Activated CD8-positive, alpha-beta T cell treated with anti-CD3 and anti-CD28 coated beads for 36 hours (primary cell): ENCODE measurements at regions not wholly inside any gene's neighbourhood (a gene's known extent, or its start where the extent isn't known, plus 50 kb on each side); places are given as distances from the start of the nearest gene placed in this dataset.

Source experiments
- ATAC-seq: fragments of 200-7000 bp; cut with Tn5 transposase; one replicate; pipeline ENCODE4 v1.10.0; 2021; ENCODE audit warnings: mild to moderate bottlenecking, moderate library complexity
- CTCF ChIA-PET: fragments of 350-600 bp; sonication (Branson Sonifier 250); formaldehyde crosslinking; loops from one replicate; lab custom pipeline; 2021; ENCODE audit warnings: antibody characterized with exemption; lab: Charles Lee
- POLR2A ChIA-PET: fragments of 350-600 bp; sonication (Branson Sonifier 250); formaldehyde crosslinking; loops from one replicate; lab custom pipeline; 2021; ENCODE audit warnings: antibody characterized with exemption; lab: Charles Lee
- DNase-seq: peaks from one replicate; pipeline ENCODE4 v3.0.0-alpha.2; 2020
- H3K27ac Mint-ChIP-seq: one replicate; pipeline ENCODE4 v1.8.0; 2021; ENCODE audit warnings: mild to moderate bottlenecking, mixed read lengths
- H3K27me3 Mint-ChIP-seq: one replicate; pipeline ENCODE4 v1.8.0; 2021; ENCODE audit warnings: mixed read lengths
- H3K36me3 Mint-ChIP-seq: one replicate; pipeline ENCODE4 v1.8.0; 2021; ENCODE audit warnings: low read depth, mixed read lengths
- H3K4me1 Mint-ChIP-seq: one replicate; pipeline ENCODE4 v1.8.0; 2021; ENCODE audit warnings: low read depth, mixed read lengths
- H3K4me3 Mint-ChIP-seq: one replicate; pipeline ENCODE4 v1.8.0; 2021; ENCODE audit warnings: mild to moderate bottlenecking, moderate library complexity, mixed read lengths
- H3K9me3 Mint-ChIP-seq: one replicate; pipeline ENCODE4 v1.8.0; 2021; ENCODE audit warnings: mixed read lengths
- intact Hi-C: fragments of 100-400 bp; cut with micrococcal nuclease; formaldehyde crosslinking; loops from one replicate; pipeline ENCODE4 v1.10.0; 2022
- TF ChIP-seq, protein P1 (sequence below): fragments of 200-600 bp; IDR thresholded peaks from one replicate; pipeline ENCODE4 v1.8.0; 2022; ENCODE audit warnings: antibody characterized with exemption, mild to moderate bottlenecking

DNA sequence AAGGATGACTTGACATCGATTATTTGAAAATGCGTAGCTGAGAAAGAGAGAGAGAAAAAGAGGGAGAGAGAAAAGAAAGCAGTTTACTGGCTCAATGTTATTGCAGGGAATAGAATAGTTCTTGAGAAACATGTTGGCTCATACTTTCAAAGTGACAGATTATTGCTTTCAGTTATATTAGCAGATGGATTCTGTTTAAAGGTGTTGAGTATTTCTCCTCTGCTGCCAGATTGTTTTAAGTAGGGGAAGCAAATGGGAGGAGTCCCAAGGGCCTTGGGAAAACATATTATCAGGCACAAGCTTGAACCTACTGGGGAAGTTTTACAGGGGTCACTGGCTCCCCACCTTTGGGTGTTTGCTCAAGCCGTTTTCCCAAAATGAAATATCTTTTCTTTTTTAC, 203.8 kb upstream of the SRRM4 start:
- Mint-ChIP-seq H3K36me3 (no peaks in the 10 kb centered on the region), H3K27me3 (peaks cover 16% of the 10 kb centered on the region), H3K9me3 (no peaks in the 10 kb centered on the region), H3K27ac (no peak overlapping the region), H3K4me1 (no peaks in the 10 kb centered on the region), H3K4me3 (no peak overlapping the region)
- ATAC-seq = no peak
- intact Hi-C loops = no loop called here
- CTCF ChIA-PET = no interaction called here
- TF ChIP-seq, protein P1, sequence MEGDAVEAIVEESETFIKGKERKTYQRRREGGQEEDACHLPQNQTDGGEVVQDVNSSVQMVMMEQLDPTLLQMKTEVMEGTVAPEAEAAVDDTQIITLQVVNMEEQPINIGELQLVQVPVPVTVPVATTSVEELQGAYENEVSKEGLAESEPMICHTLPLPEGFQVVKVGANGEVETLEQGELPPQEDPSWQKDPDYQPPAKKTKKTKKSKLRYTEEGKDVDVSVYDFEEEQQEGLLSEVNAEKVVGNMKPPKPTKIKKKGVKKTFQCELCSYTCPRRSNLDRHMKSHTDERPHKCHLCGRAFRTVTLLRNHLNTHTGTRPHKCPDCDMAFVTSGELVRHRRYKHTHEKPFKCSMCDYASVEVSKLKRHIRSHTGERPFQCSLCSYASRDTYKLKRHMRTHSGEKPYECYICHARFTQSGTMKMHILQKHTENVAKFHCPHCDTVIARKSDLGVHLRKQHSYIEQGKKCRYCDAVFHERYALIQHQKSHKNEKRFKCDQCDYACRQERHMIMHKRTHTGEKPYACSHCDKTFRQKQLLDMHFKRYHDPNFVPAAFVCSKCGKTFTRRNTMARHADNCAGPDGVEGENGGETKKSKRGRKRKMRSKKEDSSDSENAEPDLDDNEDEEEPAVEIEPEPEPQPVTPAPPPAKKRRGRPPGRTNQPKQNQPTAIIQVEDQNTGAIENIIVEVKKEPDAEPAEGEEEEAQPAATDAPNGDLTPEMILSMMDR = no peak
- no peak for DNase-seq
- POLR2A ChIA-PET = no interaction called here

DNA sequence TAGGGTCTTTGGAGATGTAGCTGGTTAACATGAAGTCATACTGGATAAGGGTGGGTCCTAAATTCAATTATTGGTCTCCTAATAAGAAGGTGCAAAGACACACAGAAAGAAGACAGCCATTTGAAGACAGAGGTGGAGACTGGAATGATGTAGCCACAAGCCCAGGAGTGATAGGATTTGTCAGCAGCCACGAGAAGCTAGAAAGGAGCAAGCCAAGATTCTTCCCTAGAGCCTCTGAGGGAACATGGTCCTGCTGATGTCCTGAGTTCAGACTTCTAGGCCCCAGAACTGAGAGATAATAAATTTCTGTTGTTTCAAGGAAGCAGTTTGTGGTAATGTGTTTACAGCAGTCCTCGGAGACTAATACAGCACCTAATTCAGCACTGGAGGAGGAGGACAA, 203.3 kb upstream of the SRRM4 start:
- Mint-ChIP-seq H3K9me3 (no peaks in the 10 kb centered on the region), H3K36me3 (no peaks in the 10 kb centered on the region), H3K27me3 (peaks cover 15% of the 10 kb centered on the region), H3K4me1 (no peaks in the 10 kb centered on the region), H3K4me3 (no peak overlapping the region), H3K27ac (no peak overlapping the region)
- ChIA-PET POLR2A (no interaction called here), CTCF (no interaction called here)
- DNase-seq = no peak
- TF ChIP-seq, protein P1 = no peak
- intact Hi-C loops = no loop called here
- no peak for ATAC-seq

DNA sequence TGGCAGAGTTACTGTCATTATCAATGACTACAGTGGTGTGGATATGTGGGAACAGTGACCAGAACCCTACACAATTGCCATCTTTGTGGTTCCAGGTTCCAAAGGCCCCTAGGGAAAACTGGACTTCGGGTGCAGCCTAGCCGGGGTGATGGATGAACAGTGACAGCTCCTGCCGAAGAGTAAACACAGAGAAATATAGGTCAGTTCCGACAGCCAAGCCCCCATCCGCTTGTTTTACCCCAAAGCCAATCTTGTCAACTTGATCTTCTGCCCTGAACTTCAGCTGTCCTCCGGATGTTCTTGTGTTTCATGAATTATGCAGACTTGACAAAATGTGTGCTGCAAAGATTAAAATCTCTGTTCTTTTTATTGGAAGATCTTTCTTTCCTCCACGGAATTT, 200.4 kb upstream of the SRRM4 start:
- ChIA-PET POLR2A (no interaction called here), CTCF (no interaction called here)
- no peak overlapping the region for H3K27ac Mint-ChIP-seq
- no peaks in the 10 kb centered on the region for H3K4me1 Mint-ChIP-seq
- H3K4me3 Mint-ChIP-seq = no peak overlapping the region
- DNase-seq (no peak), ATAC-seq (no peak)
- H3K9me3 Mint-ChIP-seq = no peaks in the 10 kb centered on the region
- TF ChIP-seq, protein P1 = no peak
- no peaks in the 10 kb centered on the region for H3K27me3 Mint-ChIP-seq
- no peaks in the 10 kb centered on the region for H3K36me3 Mint-ChIP-seq
- intact Hi-C loops = no loop called here

- ATAC-seq (no peak), DNase-seq (no peak)
- no peaks in the 10 kb centered on the region for H3K9me3 Mint-ChIP-seq
- H3K27ac Mint-ChIP-seq = no peak overlapping the region
- H3K27me3 Mint-ChIP-seq = no peaks in the 10 kb centered on the region
- ChIA-PET CTCF (no interaction called here), POLR2A (no interaction called here)
- no peaks in the 10 kb centered on the region for H3K4me1 Mint-ChIP-seq
- intact Hi-C loops = no loop called here
- TF ChIP-seq, protein P1 = no peak
- no peaks in the 10 kb centered on the region for H3K36me3 Mint-ChIP-seq
- no peak overlapping the region for H3K4me3 Mint-ChIP-seq
Observed at GRCh38 chr12:118781692-118782091, 199.6 kb upstream of the SRRM4 start.

GRCh38 chr12:118783703-118784102, 197.6 kb upstream of the SRRM4 start:
- DNase-seq = no peak
- ATAC-seq = no peak
- no peak overlapping the region for H3K4me3 Mint-ChIP-seq
- CTCF ChIA-PET = no interaction called here
- POLR2A ChIA-PET = no interaction called here
- no peaks in the 10 kb centered on the region for H3K27me3 Mint-ChIP-seq
- H3K4me1 Mint-ChIP-seq = no peaks in the 10 kb centered on the region
- no peaks in the 10 kb centered on the region for H3K9me3 Mint-ChIP-seq
- TF ChIP-seq, protein P1 = no peak
- intact Hi-C loops = no loop called here
- H3K27ac Mint-ChIP-seq = no peak overlapping the region
- H3K36me3 Mint-ChIP-seq = no peaks in the 10 kb centered on the region
